Parathyroid adenoma (tissue), 2 donors: ENCODE measurements at regions not wholly inside any gene's neighbourhood (a gene's known extent, or its start where the extent isn't known, plus 50 kb on each side); places are given as distances from the start of the nearest gene placed in this dataset.
"Not testable (repeated sequence)": the region's sequence is repeated elsewhere in the genome, so short reads cannot be mapped to it uniquely, and the experiment has no call there.

Source experiments
- H2AFZ ChIP-seq: fragments of 300-600 bp; sonication (generic); one replicate; pipeline ENCODE4 v1.7.0; 2017; ENCODE audit warnings: antibody characterized with exemption, mild to moderate bottlenecking
- H3K27ac ChIP-seq: fragments of 300-600 bp; sonication (generic); one replicate; pipeline ENCODE4 v1.7.0; 2017
- H3K27me3 ChIP-seq: fragments of 300-600 bp; sonication (generic); one replicate; pipeline ENCODE4 v1.7.0; 2017; ENCODE audit warnings: low read length; ENCODE audit not compliant: control insufficient read depth, insufficient read depth
- H3K36me3 ChIP-seq: fragments of 300-600 bp; sonication (generic); one replicate; pipeline ENCODE4 v1.7.0; 2017; ENCODE audit warnings: low read length; ENCODE audit not compliant: control insufficient read depth, insufficient read depth
- H3K4me1 ChIP-seq: fragments of 300-600 bp; sonication (generic); one replicate; pipeline ENCODE4 v1.7.0; 2017; ENCODE audit warnings: control low read depth
- H3K4me2 ChIP-seq: fragments of 300-600 bp; sonication (generic); one replicate; pipeline ENCODE4 v1.7.0; 2017; ENCODE audit warnings: low read length
- H3K4me3 ChIP-seq: fragments of 300-600 bp; sonication (generic); one replicate; pipeline ENCODE4 v1.7.0; 2017; ENCODE audit warnings: low read depth, low read length
- H3K79me2 ChIP-seq: fragments of 300-600 bp; sonication (generic); one replicate; pipeline ENCODE4 v1.7.0; 2017; ENCODE audit warnings: control low read depth
- H3K9ac ChIP-seq: fragments of 300-600 bp; sonication (generic); one replicate; pipeline ENCODE4 v1.7.0; 2017; ENCODE audit warnings: mild to moderate bottlenecking
- H3K9me3 ChIP-seq: fragments of 300-600 bp; sonication (generic); one replicate; pipeline ENCODE4 v1.7.0; 2017; ENCODE audit warnings: low read length; ENCODE audit not compliant: control insufficient read depth
- CTCF ChIP-seq: fragments of 300-600 bp; sonication (generic); IDR thresholded peaks from one replicate; pipeline ENCODE4 v1.7.0; 2017; ENCODE audit warnings: antibody characterized with exemption, mild to moderate bottlenecking
- donor health status: primary hyperparathyroidism.

GRCh38 chr15:77886805-77887448, 190.6 kb downstream of the TBC1D2B start:
- no peak for TF ChIP-seq CTCF
- Histone ChIP-seq H3K4me2 (no peak overlapping the region), H3K27me3 (no peaks in the 10 kb centered on the region), H3K27ac (no peak overlapping the region), H2AFZ (no peak overlapping the region), H3K9me3 (no peaks in the 10 kb centered on the region), H3K36me3 (no peaks in the 10 kb centered on the region), H3K4me3 (no peak overlapping the region), H3K79me2 (no peaks in the 10 kb centered on the region), H3K9ac (no peak overlapping the region), H3K4me1 (no peaks in the 10 kb centered on the region)

DNA sequence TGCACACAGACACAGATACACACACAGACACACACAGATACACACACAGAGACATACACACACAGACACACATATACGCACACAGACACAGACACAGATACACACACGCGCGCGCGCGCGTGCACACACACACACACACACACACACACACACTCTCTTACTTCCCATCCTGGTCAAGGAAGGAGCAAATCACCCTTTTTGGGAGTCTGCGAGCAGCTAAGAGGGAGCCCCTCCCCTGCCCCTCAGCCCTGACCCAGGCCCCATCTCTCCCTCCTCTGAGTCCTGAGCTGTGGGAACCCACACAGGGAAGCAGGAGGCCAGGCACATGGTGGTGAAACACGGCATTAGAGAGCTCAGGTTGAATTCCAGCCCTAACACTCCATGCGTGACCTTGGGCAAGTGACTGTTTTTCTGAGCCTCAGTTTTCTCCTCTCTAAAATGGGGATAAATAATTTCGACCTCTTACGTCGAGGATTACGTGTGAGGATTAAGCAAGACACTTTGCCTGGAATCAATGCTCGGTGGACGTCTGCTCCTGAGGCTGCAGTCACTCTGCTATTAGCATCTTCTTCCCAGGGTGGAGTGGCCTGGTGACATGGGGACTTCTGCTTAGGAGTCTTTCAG, 191.5 kb downstream of the TBC1D2B start:
- not testable (repeated sequence) for H3K4me3 ChIP-seq, H3K4me1 ChIP-seq, H2AFZ ChIP-seq, H3K36me3 ChIP-seq, H3K27me3 ChIP-seq, H3K9ac ChIP-seq, H3K27ac ChIP-seq, H3K9me3 ChIP-seq, H3K79me2 ChIP-seq, H3K4me2 ChIP-seq

- H3K4me1 ChIP-seq, H3K27me3 ChIP-seq: not testable (repeated sequence)
Observed at GRCh38 chr15:77883012-77883411, 194.5 kb downstream of the TBC1D2B start.

DNA sequence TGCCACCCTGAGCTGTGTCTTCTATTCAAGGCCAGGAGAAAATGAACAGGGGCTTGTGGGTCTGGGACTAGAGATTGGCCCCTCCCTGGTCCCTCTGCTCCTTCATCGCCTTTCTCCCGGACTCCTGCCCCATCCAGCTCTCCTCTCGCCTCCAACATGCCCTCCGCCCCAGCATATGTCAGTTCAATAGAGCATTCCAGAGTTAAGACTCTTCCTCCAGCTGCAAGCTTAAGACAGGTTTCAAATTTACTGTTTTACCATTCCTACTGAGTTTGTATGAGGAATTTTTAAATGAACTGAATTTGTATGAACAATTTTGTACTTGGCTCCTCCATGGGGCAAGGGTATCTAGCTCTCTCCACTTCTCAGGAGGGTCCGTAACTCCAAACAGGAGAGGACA, 195.6 kb downstream of the TBC1D2B start:
- Histone ChIP-seq H3K9ac (no peak overlapping the region), H3K36me3 (no peaks in the 10 kb centered on the region), H3K27ac (no peak overlapping the region), H3K4me1 (no peaks in the 10 kb centered on the region), H3K27me3 (no peaks in the 10 kb centered on the region), H3K79me2 (no peaks in the 10 kb centered on the region), H2AFZ (no peak overlapping the region), H3K4me3 (no peak overlapping the region), H3K4me2 (no peak overlapping the region), H3K9me3 (no peaks in the 10 kb centered on the region)
- TF ChIP-seq CTCF, result no peak

More at GRCh38 chr15:77883012-77883411, 194.5 kb downstream of the TBC1D2B start:
- H3K4me2 ChIP-seq, H3K9ac ChIP-seq, H3K79me2 ChIP-seq, H3K4me3 ChIP-seq, H3K9me3 ChIP-seq, H3K36me3 ChIP-seq, H2AFZ ChIP-seq, H3K27ac ChIP-seq: not testable (repeated sequence)

DNA sequence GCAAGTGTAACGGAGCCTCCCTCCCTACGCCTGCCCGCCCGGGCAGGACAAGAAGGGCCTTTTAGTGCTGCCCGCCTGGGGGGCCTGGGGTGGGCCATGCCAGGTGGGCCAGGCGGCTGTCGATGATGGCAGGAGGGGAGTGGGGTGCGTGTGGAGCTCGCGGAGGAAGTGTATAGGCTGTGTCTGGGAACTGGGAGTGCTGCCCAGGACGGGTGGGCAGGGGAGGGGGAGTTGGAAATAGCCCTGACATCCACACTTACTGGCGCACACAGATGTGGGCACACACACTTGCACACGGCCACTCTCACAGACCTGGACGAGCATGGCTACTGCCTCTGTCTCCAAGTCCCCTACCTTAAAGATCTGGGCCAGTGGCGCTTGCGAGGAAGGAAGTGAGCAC, 196.0 kb downstream of the TBC1D2B start:
- not testable (repeated sequence) for H3K4me1 ChIP-seq, H2AFZ ChIP-seq, H3K9ac ChIP-seq, H3K36me3 ChIP-seq, H3K4me2 ChIP-seq, H3K27me3 ChIP-seq, H3K27ac ChIP-seq, H3K9me3 ChIP-seq, H3K79me2 ChIP-seq, H3K4me3 ChIP-seq

DNA sequence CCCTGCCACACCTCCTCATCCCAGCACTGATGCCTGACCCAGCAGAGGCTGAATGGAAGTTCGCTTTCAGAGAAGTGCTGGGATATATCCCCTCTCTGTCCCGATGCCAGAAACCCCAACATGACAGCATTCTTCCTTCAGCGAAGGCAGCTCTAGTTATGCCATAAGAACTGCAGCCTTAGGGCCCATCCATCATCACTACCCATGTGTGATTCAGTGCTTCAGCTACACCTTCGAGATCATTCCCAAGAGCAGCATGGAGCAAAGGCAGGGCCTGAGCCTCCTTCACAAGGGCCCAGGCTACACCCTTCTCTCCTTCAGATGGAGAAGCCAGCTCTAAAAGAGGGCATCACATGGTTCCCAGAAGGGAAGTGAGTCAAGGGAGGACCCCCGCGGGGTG, 198.0 kb downstream of the TBC1D2B start:
- H3K4me1 ChIP-seq, H3K27ac ChIP-seq, H3K27me3 ChIP-seq, H3K9me3 ChIP-seq, H3K4me2 ChIP-seq, H3K9ac ChIP-seq, H3K36me3 ChIP-seq, H3K4me3 ChIP-seq, H3K79me2 ChIP-seq, H2AFZ ChIP-seq: not testable (repeated sequence)
